Posterior cingulate gyrus (tissue), 11 donors: ENCODE measurements at regions not wholly inside any gene's neighbourhood (a gene's known extent, or its start where the extent isn't known, plus 50 kb on each side); places are given as distances from the start of the nearest gene placed in this dataset.
A peak's percentile ranks its signal among the peaks of the same experiment; 100 is the strongest.

Experiments
- DNase-seq, 10 donors: peaks; one replicate each; pipeline versions ENCODE4 v3.0.0 to v3.0.0-alpha.2; 2020 to 2021; ENCODE audit warnings: mixed read lengths in 3 of 10
- intact Hi-C: fragments of 100-400 bp; cut with DNase I; formaldehyde crosslinking; loops from one replicate; pipeline ENCODE4 v1.15.1; 2023

DNA sequence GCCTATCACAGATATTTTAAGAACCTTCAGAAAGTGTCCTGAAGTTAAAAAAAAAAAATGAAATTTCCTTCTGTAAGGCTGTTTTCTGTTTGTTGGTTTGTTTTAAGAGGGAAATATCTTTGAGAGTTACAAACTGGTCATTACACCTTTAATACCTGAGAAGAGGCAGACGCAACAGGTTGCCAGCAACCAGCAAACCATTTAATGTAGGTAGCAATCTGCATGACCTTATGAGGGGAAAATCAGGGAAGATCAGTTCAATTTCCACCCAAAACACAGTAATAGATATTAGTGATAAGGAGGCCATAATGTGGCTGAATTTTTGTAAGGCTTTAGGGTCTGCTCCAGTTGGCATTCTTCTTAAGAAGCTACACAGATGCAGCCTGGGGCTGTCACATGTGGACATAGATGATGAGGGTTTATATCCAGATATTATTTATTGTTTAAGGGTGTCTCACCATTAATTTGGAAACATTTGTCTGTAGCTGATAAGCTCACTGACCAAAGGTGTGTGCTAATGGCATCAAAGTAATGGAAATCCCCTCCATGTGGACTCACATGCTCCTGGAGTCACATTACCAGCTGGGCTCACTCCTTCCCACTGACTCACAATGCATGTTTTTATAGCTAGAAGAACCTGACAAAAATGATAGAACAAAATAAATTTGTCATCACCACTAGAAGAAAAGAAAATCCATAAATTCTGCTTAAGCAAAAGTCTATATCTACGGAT, 83.5 kb upstream of the DTNA start:
- peak in 1 of 10 donors; percentile 50 for DNase-seq
- intact Hi-C loops, result no loop called here

DNA sequence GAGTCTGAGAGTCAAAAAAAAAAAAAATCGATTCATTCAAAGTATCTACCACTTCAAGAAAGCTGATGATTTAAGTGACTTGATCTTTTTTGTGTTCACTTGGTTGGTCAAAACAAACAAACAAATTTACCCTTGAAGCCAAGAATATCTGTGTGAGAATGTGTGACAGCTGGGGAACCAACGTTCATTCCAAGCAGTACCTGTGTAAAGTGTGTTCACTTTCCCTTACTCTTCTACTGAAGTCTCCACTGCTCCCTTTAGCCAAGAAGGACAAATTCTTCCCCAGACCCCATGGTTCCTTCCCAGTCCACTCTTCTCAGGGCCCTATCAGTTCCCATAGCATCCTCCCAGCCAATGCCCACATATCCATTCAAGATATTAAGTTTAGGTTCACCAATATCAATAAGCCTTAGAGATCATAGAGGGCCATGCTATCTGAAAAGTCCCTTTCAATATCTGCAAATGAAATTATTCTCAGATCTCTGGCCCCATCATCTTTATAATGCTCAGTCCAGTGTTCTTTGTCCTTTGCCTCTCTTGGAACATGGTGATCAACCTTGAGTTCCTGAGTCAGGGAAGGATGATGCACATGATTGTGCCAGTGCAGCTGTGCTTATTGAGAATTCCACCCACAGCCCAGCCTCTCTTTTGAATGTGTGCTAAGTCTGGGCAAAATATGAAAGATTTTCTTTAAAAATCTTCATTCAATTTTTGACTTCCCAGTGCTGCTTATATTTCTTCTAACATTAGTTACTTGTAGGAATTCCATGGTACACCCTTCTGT, 82.8 kb upstream of the DTNA start:
- intact Hi-C loops, result no loop called here
- DNase-seq, result peak in 4 of 10 donors; percentile 20 to 82 (median 32)

DNA sequence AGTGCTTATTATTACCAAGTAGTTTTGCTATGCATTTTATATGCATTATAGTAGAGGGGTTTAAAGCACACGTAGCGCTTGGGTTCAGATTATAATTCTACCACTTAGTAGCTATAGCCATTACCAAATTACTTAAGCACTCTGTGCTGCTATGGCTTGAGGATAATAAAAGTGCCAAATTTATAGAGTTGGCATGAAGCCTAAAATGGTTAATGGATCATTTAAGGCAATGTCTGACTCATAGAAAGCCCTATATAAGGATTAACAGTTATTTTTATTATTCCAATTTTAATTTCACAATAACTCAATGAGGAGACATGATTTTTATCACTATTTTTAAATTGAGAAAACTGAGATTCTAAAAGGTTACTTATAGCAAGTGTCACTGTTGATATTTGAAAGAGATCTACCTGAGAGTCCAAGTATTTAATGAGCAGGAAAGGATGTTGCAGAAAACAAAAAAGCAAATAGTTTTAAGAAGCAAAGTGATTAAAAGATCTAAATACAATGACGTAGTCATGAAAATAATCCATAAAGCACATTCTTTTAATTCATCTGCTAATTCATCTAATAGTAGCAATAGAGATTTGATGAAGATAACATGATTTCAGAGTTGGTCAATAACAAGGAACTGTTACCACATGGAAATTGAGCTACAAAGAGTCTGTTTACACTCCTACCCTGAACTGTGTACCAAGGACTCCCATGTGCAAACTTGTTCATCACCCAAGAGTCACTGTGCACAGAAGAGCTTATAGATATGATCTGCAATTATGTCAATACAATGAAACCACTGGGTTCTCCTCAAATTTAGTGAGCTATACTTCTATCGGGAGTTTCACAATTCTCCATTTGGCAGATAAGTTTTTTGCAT, 78.8 kb upstream of the DTNA start:
- intact Hi-C loops, result no loop called here
- DNase-seq, result no peak

DNA sequence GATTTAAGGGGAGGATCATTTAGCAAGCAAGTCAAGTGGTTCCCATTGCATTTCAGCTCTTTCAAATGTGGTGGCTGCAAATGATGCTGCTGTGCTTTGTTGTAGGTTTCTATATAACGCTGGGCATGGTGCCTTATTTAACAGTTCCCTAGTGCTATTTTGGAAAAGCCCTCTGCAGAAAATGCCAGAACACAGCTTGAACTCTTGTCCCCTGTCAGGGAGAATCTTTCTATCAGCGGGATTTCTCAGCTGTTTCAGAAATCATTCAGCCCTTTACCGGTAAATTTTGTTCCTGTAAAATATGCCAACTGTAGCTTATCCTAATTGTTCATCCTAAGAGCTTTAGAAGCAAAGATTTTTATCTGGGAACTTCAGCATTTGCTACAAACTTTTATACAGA, 77.8 kb upstream of the DTNA start:
- DNase-seq, result no peak
- intact Hi-C loops, result no loop called here

DNA sequence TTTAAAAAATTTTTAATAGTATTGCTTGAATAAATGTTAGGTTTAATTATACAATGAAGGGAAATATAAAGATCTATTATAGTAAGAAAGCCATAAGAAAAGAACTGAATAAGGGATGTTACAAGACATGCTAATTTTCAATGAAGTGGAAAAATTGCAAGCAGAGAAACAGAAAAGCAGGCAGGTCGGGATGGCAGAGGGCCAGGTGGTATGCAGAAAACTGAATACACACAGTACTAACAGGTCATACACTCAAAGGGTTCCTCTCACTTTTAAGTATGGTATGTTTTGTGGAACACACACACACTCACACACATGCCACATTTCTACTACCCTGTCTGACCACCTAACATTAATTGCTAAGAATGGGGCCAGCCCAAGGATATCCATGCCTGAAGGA, 76.7 kb upstream of the DTNA start:
- intact Hi-C loops, result no loop called here
- no peak for DNase-seq

DNA sequence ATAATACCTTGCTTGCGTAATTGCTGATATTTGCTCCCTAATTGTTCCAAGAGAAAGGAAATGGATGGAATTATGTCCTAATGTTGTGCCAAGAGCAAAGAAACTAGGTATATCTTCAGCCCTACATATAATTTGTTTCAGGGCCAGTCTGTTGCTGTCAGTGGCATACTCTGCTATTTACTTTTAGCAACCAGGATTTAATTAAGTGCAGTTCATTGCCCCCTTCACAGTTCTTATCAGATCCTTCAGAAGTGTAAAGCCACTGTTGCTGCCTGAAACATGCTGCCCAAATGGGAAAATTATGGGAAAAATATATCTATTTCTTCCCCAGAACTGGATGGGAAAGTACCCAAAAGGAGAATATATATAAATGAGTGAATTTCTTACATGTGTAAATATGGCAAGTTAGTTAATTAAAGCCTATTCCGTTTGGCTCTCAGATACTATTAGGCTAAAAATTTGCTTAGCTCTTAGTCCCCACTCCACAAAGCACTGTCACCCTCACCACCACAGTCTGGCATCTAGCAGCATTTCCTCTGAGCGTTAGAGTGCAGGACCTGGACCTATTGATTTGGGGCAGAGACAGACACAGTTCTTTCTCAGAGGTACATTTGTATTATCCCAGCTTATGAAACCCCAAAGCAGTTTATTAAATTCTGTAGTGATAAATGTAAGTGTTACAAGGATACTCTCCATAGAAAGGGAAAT, 72.8 kb upstream of the DTNA start:
- intact Hi-C loops, result no loop called here
- no peak for DNase-seq

DNA sequence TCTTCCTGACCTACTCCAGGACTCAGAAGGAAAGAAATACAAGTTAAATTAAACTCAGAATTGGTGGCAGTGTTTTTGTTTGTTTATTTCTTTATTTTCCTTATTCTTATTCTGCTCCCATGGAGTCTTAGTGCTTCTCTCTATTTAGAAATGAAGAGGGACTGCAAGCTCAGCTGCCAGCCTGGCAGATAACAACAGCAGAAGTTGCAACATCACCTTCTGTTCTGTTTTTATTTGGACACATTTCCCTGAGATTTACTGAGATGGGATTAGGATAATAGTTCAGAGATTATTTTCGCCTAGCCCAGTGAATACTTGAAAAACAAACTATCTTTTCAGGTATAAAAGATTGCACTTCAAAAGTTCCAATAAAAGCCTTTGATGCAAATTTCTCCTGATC, 70.4 kb upstream of the DTNA start:
- no peak for DNase-seq
- intact Hi-C loops, result no loop called here

DNA sequence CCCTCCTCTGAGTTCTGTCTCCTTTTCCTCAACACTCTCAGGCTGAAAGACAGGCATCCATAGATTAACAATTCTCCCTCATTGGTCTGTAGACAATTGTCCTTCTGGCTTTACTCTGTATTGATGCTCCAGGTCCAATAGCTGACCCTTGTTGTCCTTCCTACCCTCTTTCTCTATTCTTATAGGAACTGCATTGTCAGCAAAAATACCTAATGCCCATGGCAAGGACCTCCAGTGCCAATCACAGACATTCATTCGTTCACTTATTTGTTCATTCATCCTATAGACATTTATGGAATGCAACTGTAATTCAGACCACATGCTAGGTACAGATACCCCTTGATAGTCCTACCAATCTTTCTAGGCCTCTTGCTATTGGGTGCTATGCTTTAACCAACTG, 69.8 kb upstream of the DTNA start:
- intact Hi-C loops, result no loop called here
- no peak for DNase-seq

DNA sequence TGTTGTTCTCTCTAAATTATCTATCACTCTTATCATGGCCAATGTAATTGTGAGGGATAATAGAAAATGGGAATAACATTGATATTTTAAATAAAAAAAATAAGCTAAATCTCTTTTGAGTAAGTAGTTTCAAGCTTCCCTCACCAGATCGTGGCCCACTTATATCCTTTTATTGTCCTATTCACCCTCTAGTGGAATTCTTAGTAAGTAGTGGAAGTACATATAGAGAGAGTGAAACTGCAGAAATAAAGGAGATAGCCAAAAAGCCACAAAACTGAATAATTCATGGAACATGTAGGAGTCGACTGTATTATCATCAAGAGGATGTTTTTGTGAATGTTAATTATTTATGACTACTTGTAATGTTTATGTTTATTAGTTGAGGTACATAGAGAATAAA, 66.1 kb upstream of the DTNA start:
- intact Hi-C loops, result no loop called here
- DNase-seq, result no peak

DNA sequence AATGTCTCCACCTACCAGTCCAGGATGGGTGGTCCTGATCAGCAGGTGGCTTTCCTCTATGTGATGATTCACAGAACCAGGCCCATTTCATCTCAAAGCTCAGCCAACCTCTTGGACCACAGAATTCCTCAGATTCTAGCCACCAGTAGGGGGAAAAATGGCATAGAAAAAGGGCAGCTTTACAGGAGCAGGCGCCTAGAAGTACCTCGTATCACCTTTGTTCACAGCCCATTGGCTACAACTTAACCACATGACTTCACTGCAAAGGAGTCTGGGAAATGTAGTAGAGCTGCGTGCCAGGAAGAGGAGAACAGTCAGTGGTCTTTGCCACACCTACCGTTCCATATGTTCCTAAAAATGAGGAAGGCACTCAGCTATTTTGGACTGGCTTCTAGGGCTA, 62.8 kb upstream of the DTNA start:
- intact Hi-C loops, result no loop called here
- no peak for DNase-seq

DNA sequence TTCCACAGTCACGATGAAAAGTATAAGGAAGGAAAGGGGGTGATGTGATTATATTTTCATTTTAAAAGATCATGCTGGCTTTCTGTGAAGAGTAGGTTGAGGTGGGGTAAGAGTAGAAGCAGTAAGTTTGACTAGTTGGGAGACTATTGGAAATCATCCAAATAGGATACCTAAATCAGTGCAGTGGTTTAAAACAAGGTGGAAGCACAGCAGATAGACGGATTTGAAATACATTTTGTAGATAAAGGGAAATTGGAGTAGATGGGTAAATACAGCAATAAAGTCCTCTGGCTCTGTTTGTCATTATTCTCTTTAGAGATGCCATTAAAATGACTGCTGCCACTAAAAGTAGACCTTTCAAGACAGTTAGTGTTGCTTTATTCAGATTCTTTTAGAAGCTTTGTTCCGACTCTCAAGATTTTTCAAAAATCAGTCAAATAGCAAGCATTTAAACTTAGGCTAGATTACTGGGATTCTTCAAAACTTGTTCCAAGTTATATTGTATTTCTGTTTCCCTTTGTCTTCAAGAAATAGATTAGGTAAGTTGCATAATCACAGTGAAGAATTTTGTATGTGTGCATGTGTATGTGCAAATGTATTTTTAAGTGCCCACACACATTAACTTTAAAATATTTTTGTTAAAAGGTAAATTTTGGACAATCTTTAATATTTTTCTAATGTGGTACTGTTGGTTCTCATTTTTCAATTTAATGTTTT, 61.7 kb upstream of the DTNA start:
- intact Hi-C loops, result no loop called here
- no peak for DNase-seq

DNA sequence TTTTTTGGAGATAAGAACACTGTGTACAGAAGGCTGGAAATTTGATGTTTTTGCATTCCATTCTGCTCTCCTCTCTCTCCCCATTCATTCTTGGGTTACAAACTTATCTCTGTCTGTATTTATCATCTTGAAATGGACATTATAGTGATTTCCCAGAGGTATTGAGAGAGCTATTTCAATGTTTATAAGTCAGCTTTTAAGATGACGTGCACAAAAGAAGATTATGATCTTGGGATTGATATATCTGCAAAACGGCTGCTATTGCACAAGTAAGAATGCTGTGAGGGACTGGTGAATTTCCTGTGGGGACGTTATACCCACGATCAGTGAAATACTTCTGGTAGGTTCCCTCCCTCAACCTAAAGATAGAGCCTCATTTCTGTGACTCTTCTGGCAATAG, 61.0 kb upstream of the DTNA start:
- intact Hi-C loops, result no loop called here
- no peak for DNase-seq

DNA sequence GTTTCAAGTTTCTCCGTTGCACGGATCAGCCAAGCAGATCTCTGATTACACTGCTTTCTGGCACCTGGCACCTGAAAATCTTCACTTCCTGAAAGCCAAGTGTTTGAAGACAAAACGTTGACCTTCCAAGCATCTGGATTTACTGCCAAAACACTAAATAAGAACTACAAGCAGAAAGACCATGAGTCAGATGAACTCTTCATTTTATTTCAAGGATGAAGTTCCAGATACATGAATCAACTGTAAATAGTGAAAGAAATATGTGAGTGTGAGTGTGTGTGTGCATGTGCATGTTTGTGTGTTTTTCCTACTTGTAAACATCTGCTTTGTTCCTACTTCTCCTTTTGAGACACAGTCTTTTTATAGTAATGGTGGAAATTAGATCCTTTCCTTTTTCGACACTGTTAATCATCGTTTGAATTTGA, 60.0 kb upstream of the DTNA start:
- intact Hi-C loops, result loop anchor here (10.0 kb wide), 1 partner anchor 155 kb away; no protein-coding TSS in a partner anchor
- no peak for DNase-seq

DNA sequence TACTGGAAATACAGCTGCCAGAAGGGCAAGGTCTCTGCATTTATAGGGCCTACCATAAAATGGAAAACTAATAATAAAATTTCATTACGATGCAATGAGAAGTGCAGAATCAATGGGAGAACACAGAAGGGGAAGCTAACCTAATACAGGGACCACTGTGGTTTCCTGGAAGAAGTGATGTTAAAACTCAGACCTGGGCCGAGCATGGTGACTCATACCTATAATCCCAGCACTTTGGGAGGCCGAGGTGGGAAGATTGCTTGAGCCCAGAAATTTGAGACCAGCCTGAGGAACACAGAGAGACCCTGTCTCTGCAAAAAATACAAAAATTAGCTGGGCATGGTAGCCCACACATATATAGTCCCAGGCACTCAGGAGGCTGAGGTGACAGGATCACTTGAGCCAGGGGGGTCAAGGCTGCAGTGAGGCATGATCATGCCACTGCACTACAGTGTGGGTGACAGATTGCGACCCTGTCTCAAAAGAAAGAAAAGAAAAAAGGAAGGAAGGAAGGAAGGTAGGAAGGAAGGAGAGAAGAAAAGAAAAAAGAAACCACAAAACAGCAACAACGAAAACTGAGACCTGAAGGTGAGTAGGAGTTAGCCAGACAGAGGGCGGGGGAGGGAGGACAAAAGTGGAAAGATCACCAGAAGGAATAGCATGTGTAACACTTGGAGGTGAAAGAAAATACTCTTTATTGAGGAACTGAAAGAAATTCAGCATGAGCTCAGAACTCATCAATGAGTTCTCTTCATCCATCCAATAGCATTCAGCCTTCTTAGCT, 58.3 kb upstream of the DTNA start:
- no peak for DNase-seq
- intact Hi-C loops, result loop anchor here (10.0 kb wide), 1 partner anchor 157 kb away; no protein-coding TSS in a partner anchor

DNA sequence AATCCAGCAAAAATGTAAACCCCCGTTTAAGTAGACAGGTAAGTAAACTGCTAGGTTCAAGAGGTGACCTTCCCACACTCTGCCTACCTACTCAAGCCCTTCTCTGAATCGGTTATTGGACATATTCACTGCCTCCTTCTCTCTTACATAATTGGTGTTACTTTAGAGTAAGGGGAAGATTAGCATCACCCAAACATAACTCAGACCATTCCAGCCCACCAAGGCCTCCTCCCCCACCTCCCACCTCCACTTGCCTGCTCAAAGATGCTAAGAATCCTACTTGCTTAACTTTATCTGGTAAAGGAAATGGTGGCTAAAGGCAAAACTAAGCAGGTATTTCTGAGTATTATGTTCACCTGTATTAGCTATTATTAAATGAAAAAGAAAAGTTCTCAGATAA, 55.0 kb upstream of the DTNA start:
- intact Hi-C loops, result loop anchor here (10.0 kb wide), 1 partner anchor 160 kb away; no protein-coding TSS in a partner anchor
- no peak for DNase-seq

DNA sequence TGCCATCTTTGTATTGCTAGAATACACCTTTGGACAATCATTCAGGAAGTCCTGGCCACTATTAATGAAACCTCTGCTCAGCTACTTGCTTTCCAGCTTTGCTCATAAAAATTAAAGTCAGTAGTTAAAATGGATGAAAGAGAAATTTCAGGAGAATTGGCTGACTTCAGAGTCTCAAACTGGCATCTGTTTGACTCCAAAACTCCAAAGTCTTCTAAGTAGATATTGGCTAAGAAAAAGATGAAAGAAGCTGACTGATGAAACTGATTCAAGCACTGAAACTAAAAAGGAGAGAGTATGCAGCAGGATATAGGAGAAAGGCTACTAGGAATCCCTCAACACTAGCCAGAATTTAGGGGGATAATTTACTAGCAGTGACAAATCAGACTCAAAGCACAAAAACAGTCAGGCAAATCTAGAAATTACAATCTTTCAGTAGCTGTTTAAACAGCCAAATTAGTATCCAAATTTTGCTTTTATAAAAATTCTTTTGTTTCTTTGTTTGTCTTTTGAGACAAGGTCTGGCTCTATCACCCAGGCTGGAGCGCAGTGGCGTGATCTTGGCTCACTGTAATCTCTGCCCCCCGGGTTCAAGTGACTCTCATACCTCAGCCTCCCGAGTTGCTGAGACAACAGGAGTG, 52.1 kb upstream of the DTNA start:
- intact Hi-C loops, result loop anchor here (10.0 kb wide), 1 partner anchor 163 kb away; no protein-coding TSS in a partner anchor
- no peak for DNase-seq

DNA sequence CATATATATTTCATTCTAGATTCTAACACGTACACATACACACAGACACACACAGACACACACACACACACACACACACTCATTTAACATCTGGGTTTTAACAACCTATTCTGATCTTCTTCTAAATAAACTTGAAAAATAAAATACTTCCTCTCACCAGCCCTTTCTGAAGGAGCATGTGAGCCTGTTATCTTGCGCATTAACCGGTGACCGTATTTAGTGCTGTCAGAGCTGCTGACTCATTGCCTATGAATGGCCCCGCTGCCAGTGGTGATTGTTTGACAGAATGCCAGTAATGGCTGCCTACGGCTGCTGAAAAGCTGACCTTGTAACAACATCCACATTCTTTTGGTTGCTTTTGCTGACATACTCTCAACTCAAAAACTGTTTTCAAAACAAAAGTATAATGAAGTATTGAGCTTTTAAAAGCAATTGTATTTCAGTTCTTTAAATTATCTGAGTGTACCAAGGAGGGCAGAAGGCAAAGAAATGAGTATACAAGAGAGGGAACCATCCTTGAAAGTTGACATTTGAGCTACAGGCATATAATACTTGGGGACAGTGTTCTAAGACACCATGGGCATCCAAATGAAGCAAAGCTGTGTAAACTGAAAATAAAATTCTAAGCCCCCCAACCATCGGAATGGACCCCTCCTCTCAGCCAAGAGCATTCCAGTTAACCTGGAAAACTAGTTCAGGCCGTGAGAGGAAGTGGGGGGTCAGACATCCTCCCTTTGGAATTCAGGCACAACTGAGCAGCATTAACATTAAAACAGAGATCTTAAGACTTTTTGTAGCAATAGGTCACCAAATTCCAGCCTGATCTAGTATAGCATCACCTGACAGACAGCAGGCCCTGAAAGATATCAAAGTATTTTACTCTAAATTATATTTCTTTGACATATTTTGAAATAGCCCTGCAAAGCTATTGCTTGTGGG, 50.2 kb upstream of the DTNA start:
- peak; percentile 23 to 93 (median 60) for DNase-seq
- intact Hi-C loops, result loop anchor here (5.0 to 10.0 kb wide), 2 partner anchors 127 to 165 kb away; no protein-coding TSS in a partner anchor
